Astrocyte of the spinal cord (primary cell): ENCODE measurements at regions not wholly inside any gene's neighbourhood (a gene's known extent, or its start where the extent isn't known, plus 50 kb on each side); places are given as distances from the start of the nearest gene placed in this dataset.
A peak's percentile ranks its signal among the peaks of the same experiment; 100 is the strongest.
"Not testable (repeated sequence)": the region's sequence is repeated elsewhere in the genome, so short reads cannot be mapped to it uniquely, and the experiment has no call there.

Experiments used
- DNase-seq: peaks from one replicate; pipeline ENCODE4 v3.0.0; 2011; ENCODE audit warnings: low read depth, low spot score
- H3K4me3 ChIP-seq: 2 replicates; pipeline ENCODE4 v1.5.1; 2011; ENCODE audit warnings: low read depth, mild to moderate bottlenecking, low read length, moderate library complexity
- CTCF ChIP-seq: IDR thresholded peaks from 2 replicates; pipeline ENCODE4 v1.5.1; 2012; ENCODE audit warnings: low read depth, mild to moderate bottlenecking, low read length, inconsistent platforms
- in situ Hi-C: cut with HindIII; loops from 2 replicates; pipeline ENCODE4 v1.10.0; 2017; ENCODE audit warnings: low sequenced_read_pairs

GRCh38 chr11:116044941-116045340 is 540.7 kb upstream of the CADM1 start:
- no peak overlapping the region for H3K4me3 ChIP-seq
- no peak for DNase-seq
- TF ChIP-seq CTCF, result no peak
- in situ Hi-C loops, result no loop called here

- no peak overlapping the region for H3K4me3 ChIP-seq
- no peak for TF ChIP-seq CTCF
- no peak for DNase-seq
- in situ Hi-C loops, result no loop called here
These were observed 540.3 kb upstream of the CADM1 start for GRCh38 chr11:116044520-116044919.

GRCh38 chr11:116043857-116044256 is 539.6 kb upstream of the CADM1 start:
- DNase-seq, result no peak
- no peak for TF ChIP-seq CTCF
- H3K4me3 ChIP-seq, result no peak overlapping the region
- in situ Hi-C loops, result no loop called here

GRCh38 chr11:116043059-116043458 is 538.8 kb upstream of the CADM1 start:
- H3K4me3 ChIP-seq, in situ Hi-C loops, DNase-seq: not testable (repeated sequence)

- no peak for DNase-seq
- H3K4me3 ChIP-seq, result no peak overlapping the region
- TF ChIP-seq CTCF, result no peak
These were observed 537.9 kb upstream of the CADM1 start for GRCh38 chr11:116042146-116042545.

GRCh38 chr11:116037861-116038260 is 533.6 kb upstream of the CADM1 start:
- no peak for TF ChIP-seq CTCF
- in situ Hi-C loops, result no loop called here
- peak; percentile 18 for DNase-seq
- H3K4me3 ChIP-seq, result no peak overlapping the region

More at GRCh38 chr11:116042146-116042545, 537.9 kb upstream of the CADM1 start:
- in situ Hi-C loops, result no loop called here

GRCh38 chr11:116035977-116036376 is 531.8 kb upstream of the CADM1 start:
- no peak for TF ChIP-seq CTCF
- DNase-seq, result no peak
- no peak overlapping the region for H3K4me3 ChIP-seq
- in situ Hi-C loops, result no loop called here
